DOHH2 (cell line): ENCODE measurements at regions not wholly inside any gene's neighbourhood (a gene's known extent, or its start where the extent isn't known, plus 50 kb on each side); places are given as distances from the start of the nearest gene placed in this dataset.

ENCODE experiments used
- H3F3A ChIP-seq: fragments of 200-600 bp; sonication (generic), shearing (Covaris generic); 2 replicates; pipeline ENCODE4 v1.6.0; 2016; ENCODE audit warnings: antibody characterized with exemption, mild to moderate bottlenecking; ENCODE audit not compliant: control insufficient read depth, insufficient read depth
- H3K27ac ChIP-seq: fragments of 200-600 bp; sonication (generic); 2 replicates; pipeline ENCODE4 v1.5.1; 2014; ENCODE audit warnings: low read depth, mild to moderate bottlenecking, low read length, moderate library complexity
- H3K27me3 ChIP-seq: fragments of 200-600 bp; sonication (generic); 2 replicates; pipeline ENCODE4 v1.6.1; 2014; ENCODE audit warnings: mild to moderate bottlenecking, low read length, mixed read lengths; ENCODE audit not compliant: control insufficient read depth
- H3K36me3 ChIP-seq: fragments of 200-600 bp; sonication (generic); 2 replicates; pipeline ENCODE4 v1.6.1; 2014; ENCODE audit warnings: mild to moderate bottlenecking, low read length, moderate library complexity, mixed read lengths; ENCODE audit not compliant: control insufficient read depth
- H3K4me1 ChIP-seq: fragments of 200-600 bp; sonication (generic); 2 replicates; pipeline ENCODE4 v1.6.1; 2014; ENCODE audit warnings: mild to moderate bottlenecking, low read length, mixed read lengths; ENCODE audit not compliant: control insufficient read depth
- H3K4me2 ChIP-seq: fragments of 200-600 bp; sonication (generic); 2 replicates; pipeline ENCODE4 v1.6.0; 2014; ENCODE audit warnings: mild to moderate bottlenecking, low read length, moderate library complexity
- H3K4me3 ChIP-seq: fragments of 200-600 bp; sonication (generic); 2 replicates; pipeline ENCODE4 v1.5.1; 2014; ENCODE audit warnings: mild to moderate bottlenecking, low read length, mixed read lengths
- H3K79me2 ChIP-seq: fragments of 200-600 bp; sonication (generic); 2 replicates; pipeline ENCODE4 v1.6.1; 2014; ENCODE audit warnings: mild to moderate bottlenecking, low read length, mixed read lengths; ENCODE audit not compliant: control insufficient read depth
- H3K9me2 ChIP-seq: fragments of 200-600 bp; sonication (generic); replicated peaks from 2 replicates; pipeline ENCODE4 v1.6.1; 2014; ENCODE audit warnings: mild to moderate bottlenecking, low read length, mixed read lengths; ENCODE audit not compliant: control insufficient read depth
- H3K9me3 ChIP-seq: fragments of 200-600 bp; sonication (generic); 2 replicates; pipeline ENCODE4 v1.6.1; 2014; ENCODE audit warnings: antibody characterized with exemption, low read length, mixed read lengths; ENCODE audit not compliant: control insufficient read depth, insufficient read depth
- H4K20me1 ChIP-seq: fragments of 200-600 bp; sonication (generic); 2 replicates; pipeline ENCODE4 v1.6.0; 2014; ENCODE audit warnings: low read depth, mild to moderate bottlenecking, antibody characterized with exemption, low read length, moderate library complexity; ENCODE audit not compliant: control insufficient read depth, insufficient read depth
- CTCF ChIP-seq: fragments of 200-600 bp; sonication (generic); IDR thresholded peaks from one replicate; pipeline ENCODE4 v1.5.1; 2014; ENCODE audit warnings: antibody characterized with exemption, mild to moderate bottlenecking, low read depth, low read length; ENCODE audit not compliant: poor library complexity, severe bottlenecking
- EZH2phosphoT487 ChIP-seq: fragments of 200-600 bp; sonication (generic); IDR thresholded peaks from 2 replicates; pipeline ENCODE4 v1.6.1; 2017; ENCODE audit warnings: borderline replicate concordance, mild to moderate bottlenecking, antibody characterized with exemption, low read length, moderate library complexity, mixed read lengths

GRCh38 chr17:79433379-79433778, 177.5 kb downstream of the RBFOX3 start:
- Histone ChIP-seq H3K27me3 (no peaks in the 10 kb centered on the region), H3K36me3 (no peaks in the 10 kb centered on the region), H3K4me3 (no peak overlapping the region), H3K27ac (no peak overlapping the region), H4K20me1 (no peaks in the 10 kb centered on the region), H3K4me2 (no peak overlapping the region), H3K4me1 (no peaks in the 10 kb centered on the region), H3K9me3 (no peaks in the 10 kb centered on the region), H3K79me2 (no peaks in the 10 kb centered on the region), H3K9me2 (no peaks in the 10 kb centered on the region), H3F3A (no peaks in the 10 kb centered on the region)
- TF ChIP-seq CTCF (no peak), EZH2phosphoT487 (no peak)

GRCh38 chr17:79431175-79431574, 179.7 kb downstream of the RBFOX3 start:
- no peak overlapping the region for H3K4me2 ChIP-seq
- no peaks in the 10 kb centered on the region for H4K20me1 ChIP-seq
- no peaks in the 10 kb centered on the region for H3K27me3 ChIP-seq
- H3K9me3 ChIP-seq, result no peaks in the 10 kb centered on the region
- H3K36me3 ChIP-seq, result no peaks in the 10 kb centered on the region
- H3K79me2 ChIP-seq, result no peaks in the 10 kb centered on the region
- no peak overlapping the region for H3K4me3 ChIP-seq
- no peaks in the 10 kb centered on the region for H3K9me2 ChIP-seq
- no peak for TF ChIP-seq CTCF
- no peak for TF ChIP-seq EZH2phosphoT487
- H3K27ac ChIP-seq, result no peak overlapping the region
- no peaks in the 10 kb centered on the region for H3F3A ChIP-seq
- H3K4me1 ChIP-seq, result no peaks in the 10 kb centered on the region

- H3K79me2 ChIP-seq, result no peaks in the 10 kb centered on the region
- no peaks in the 10 kb centered on the region for H3K9me3 ChIP-seq
- TF ChIP-seq CTCF, result no peak
- TF ChIP-seq EZH2phosphoT487, result no peak
- no peaks in the 10 kb centered on the region for H3K9me2 ChIP-seq
- H3K27me3 ChIP-seq, result no peaks in the 10 kb centered on the region
- no peaks in the 10 kb centered on the region for H3K4me1 ChIP-seq
- no peaks in the 10 kb centered on the region for H3K36me3 ChIP-seq
- no peak overlapping the region for H3K4me3 ChIP-seq
- H3K27ac ChIP-seq, result no peak overlapping the region
- H3F3A ChIP-seq, result no peaks in the 10 kb centered on the region
- no peaks in the 10 kb centered on the region for H4K20me1 ChIP-seq
- H3K4me2 ChIP-seq, result no peak overlapping the region
Measured at GRCh38 chr17:79429864-79430494, 180.9 kb downstream of the RBFOX3 start.
